ENCODE measurements at regions not wholly inside any gene's neighbourhood (a gene's known extent, or its start where the extent isn't known, plus 50 kb on each side); places are given as distances from the start of the nearest gene placed in this dataset.

GRCh38 chr15:31447931-31448634, 121.4 kb downstream of the KLF13 start:
- no peak for DNase-seq
- TF ChIP-seq, protein P1, sequence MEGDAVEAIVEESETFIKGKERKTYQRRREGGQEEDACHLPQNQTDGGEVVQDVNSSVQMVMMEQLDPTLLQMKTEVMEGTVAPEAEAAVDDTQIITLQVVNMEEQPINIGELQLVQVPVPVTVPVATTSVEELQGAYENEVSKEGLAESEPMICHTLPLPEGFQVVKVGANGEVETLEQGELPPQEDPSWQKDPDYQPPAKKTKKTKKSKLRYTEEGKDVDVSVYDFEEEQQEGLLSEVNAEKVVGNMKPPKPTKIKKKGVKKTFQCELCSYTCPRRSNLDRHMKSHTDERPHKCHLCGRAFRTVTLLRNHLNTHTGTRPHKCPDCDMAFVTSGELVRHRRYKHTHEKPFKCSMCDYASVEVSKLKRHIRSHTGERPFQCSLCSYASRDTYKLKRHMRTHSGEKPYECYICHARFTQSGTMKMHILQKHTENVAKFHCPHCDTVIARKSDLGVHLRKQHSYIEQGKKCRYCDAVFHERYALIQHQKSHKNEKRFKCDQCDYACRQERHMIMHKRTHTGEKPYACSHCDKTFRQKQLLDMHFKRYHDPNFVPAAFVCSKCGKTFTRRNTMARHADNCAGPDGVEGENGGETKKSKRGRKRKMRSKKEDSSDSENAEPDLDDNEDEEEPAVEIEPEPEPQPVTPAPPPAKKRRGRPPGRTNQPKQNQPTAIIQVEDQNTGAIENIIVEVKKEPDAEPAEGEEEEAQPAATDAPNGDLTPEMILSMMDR (IDR thresholded peaks at IDR 0.05; ENCODE audit: partially characterized antibody, unreplicated experiment) = no peak
- Mint-ChIP-seq H3K4me1 (ENCODE audit: low read depth, unreplicated experiment) (peaks cover 7% of the 10 kb centered on the region), H3K9me3 (ENCODE audit: unreplicated experiment) (peaks cover under 1% of the 10 kb centered on the region), H3K27ac (ENCODE audit: unreplicated experiment) (no peak overlapping the region), H3K36me3 (ENCODE audit: unreplicated experiment) (no peaks in the 10 kb centered on the region), H3K4me3 (ENCODE audit: unreplicated experiment) (no peak overlapping the region), H3K27me3 (ENCODE audit: unreplicated experiment) (peaks cover 3% of the 10 kb centered on the region)

DNA sequence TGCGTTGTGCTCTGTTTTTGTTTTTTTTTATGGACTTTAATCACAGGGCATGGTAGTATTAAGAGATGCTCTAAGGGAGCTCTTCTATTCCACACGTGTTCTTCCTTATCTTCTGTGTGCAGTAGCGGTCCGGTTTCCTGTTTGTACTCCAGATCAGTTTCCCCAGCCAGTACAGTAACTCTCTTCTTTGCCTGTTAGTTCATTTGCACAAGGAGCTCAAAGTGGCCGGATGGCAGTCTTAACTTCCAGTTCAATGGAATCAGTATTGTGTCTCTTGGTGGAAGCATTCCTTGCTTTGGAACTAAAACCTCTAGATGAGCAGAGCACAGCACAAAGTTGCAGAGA, 122.0 kb downstream of the KLF13 start:
- no peak for DNase-seq

GRCh38 chr15:31452595-31453557, 126.2 kb downstream of the KLF13 start:
- peaks cover 2% of the 10 kb centered on the region for H3K27me3 Mint-ChIP-seq (ENCODE audit: unreplicated experiment)
- H3K27ac Mint-ChIP-seq (ENCODE audit: unreplicated experiment) = no peak overlapping the region
- H3K9me3 Mint-ChIP-seq (ENCODE audit: unreplicated experiment) = peaks cover 10% of the 10 kb centered on the region
- no peak for DNase-seq
- peaks cover 13% of the 10 kb centered on the region for H3K36me3 Mint-ChIP-seq (ENCODE audit: unreplicated experiment)
- TF ChIP-seq, protein P1 (IDR thresholded peaks at IDR 0.05; ENCODE audit: partially characterized antibody, unreplicated experiment) = no peak
- H3K4me3 Mint-ChIP-seq (ENCODE audit: unreplicated experiment) = no peak overlapping the region
- H3K4me1 Mint-ChIP-seq (ENCODE audit: low read depth, unreplicated experiment) = peaks cover 3% of the 10 kb centered on the region

More for the DNA sequence above, 122.0 kb downstream of the KLF13 start:
- peaks cover 3% of the 10 kb centered on the region for H3K27me3 Mint-ChIP-seq (ENCODE audit: unreplicated experiment)
- H3K4me1 Mint-ChIP-seq (ENCODE audit: low read depth, unreplicated experiment) = peaks cover 5% of the 10 kb centered on the region
- TF ChIP-seq, protein P1 (IDR thresholded peaks at IDR 0.05; ENCODE audit: partially characterized antibody, unreplicated experiment) = no peak
- peaks cover 5% of the 10 kb centered on the region for H3K36me3 Mint-ChIP-seq (ENCODE audit: unreplicated experiment)
- H3K9me3 Mint-ChIP-seq (ENCODE audit: unreplicated experiment) = peaks cover 5% of the 10 kb centered on the region
- H3K27ac Mint-ChIP-seq (ENCODE audit: unreplicated experiment) = no peak overlapping the region
- no peak overlapping the region for H3K4me3 Mint-ChIP-seq (ENCODE audit: unreplicated experiment)

GRCh38 chr15:31453558-31454318, 127.1 kb downstream of the KLF13 start:
- Mint-ChIP-seq H3K9me3 (ENCODE audit: unreplicated experiment) (peaks cover 10% of the 10 kb centered on the region), H3K4me3 (ENCODE audit: unreplicated experiment) (no peak overlapping the region), H3K27me3 (ENCODE audit: unreplicated experiment) (no peaks in the 10 kb centered on the region), H3K4me1 (ENCODE audit: low read depth, unreplicated experiment) (peaks cover 3% of the 10 kb centered on the region), H3K36me3 (ENCODE audit: unreplicated experiment) (peaks cover 13% of the 10 kb centered on the region), H3K27ac (ENCODE audit: unreplicated experiment) (no peak overlapping the region)
- TF ChIP-seq, protein P1 (IDR thresholded peaks at IDR 0.05; ENCODE audit: partially characterized antibody, unreplicated experiment) = no peak
- DNase-seq = no peak
